Kidney tubule cell (primary cell): ENCODE measurements at regions not wholly inside any gene's neighbourhood (a gene's known extent, or its start where the extent isn't known, plus 50 kb on each side); places are given as distances from the start of the nearest gene placed in this dataset.

Source experiments
- DNase-seq: peaks from one replicate; pipeline ENCODE4 v3.0.0-alpha.2; 2018; ENCODE audit warnings: low spot score

- peak; percentile 44 for DNase-seq
Observed at GRCh38 chr6:6704103-6705060, 115.9 kb downstream of the LY86 start.

- no peak for DNase-seq
Observed at GRCh38 chr6:6705061-6705425, 116.5 kb downstream of the LY86 start.

- DNase-seq: no peak
Observed at GRCh38 chr6:6705915-6706675, 117.6 kb downstream of the LY86 start.

- DNase-seq: no peak
Observed at GRCh38 chr6:6707143-6707542, 118.6 kb downstream of the LY86 start.

- DNase-seq: no peak
Observed at GRCh38 chr6:6709106-6709505, 120.6 kb downstream of the LY86 start.

- DNase-seq: no peak
Observed at GRCh38 chr6:6711031-6711785, 122.7 kb downstream of the LY86 start.

GRCh38 chr6:6711832-6712448, 123.4 kb downstream of the LY86 start:
- DNase-seq: no peak

GRCh38 chr6:6712449-6713403, 124.2 kb downstream of the LY86 start:
- peak; percentile 91 for DNase-seq

GRCh38 chr6:6713657-6714056, 125.1 kb downstream of the LY86 start:
- peak; percentile 59 for DNase-seq

- DNase-seq: no peak
Observed at GRCh38 chr6:6714118-6714897, 125.8 kb downstream of the LY86 start.

- DNase-seq: no peak
Observed at GRCh38 chr6:6714953-6715352, 126.4 kb downstream of the LY86 start.

GRCh38 chr6:6715465-6715864, 126.9 kb downstream of the LY86 start:
- no peak for DNase-seq

- no peak for DNase-seq
Observed at GRCh38 chr6:6716998-6717763, 128.7 kb downstream of the LY86 start.

GRCh38 chr6:6717953-6718352, 129.4 kb downstream of the LY86 start:
- DNase-seq: no peak

- no peak for DNase-seq
Observed at GRCh38 chr6:6721606-6722005, 133.1 kb downstream of the LY86 start.

GRCh38 chr6:6722195-6722594, 133.7 kb downstream of the LY86 start:
- no peak for DNase-seq

GRCh38 chr6:6723361-6723760, 134.8 kb downstream of the LY86 start:
- no peak for DNase-seq

- peak; percentile 69 for DNase-seq
Observed at GRCh38 chr6:6723921-6724538, 135.5 kb downstream of the LY86 start.
